ENCODE measurements at regions not wholly inside any gene's neighbourhood (a gene's known extent, or its start where the extent isn't known, plus 50 kb on each side); places are given as distances from the start of the nearest gene placed in this dataset.
"Not testable (repeated sequence)": the region's sequence is repeated elsewhere in the genome, so short reads cannot be mapped to it uniquely, and the experiment has no call there.

GRCh38 chr17:21512307-21513011 is 136.3 kb downstream of the KCNJ12 start:
- DNase-seq = peak; percentile 32
- in situ Hi-C loops (cut with MboI; ENCODE audit: low pct_unique_long_range_greater_than_20kb, low sequenced_read_pairs) = no loop called here

DNA sequence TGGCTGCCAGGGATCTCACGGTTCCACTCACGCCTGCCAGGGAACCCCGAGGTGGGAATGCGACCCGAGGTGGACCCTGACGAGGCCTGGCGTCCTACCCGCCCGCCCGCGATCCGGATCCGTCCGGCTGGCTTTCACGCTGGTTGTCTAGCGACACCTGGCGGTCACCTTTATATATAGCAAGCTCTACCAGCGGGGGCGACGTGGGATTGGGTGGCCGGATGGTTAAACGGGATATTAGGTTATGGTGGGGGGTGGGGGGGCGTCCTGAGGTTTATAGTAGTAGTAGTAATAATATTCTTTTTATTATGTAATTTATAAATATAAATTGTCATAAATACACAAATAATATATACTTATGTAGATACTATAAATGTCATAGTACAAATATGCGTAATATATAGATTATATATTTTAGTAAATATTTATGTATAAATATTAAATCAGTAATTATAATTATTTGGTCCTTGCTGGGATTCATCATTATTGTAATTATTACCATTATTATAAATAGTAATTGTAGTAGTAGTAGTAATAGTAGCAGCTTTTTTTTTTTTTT is 136.9 kb downstream of the KCNJ12 start:
- peak; percentile 76 for DNase-seq
- in situ Hi-C loops (cut with MboI; ENCODE audit: low pct_unique_long_range_greater_than_20kb, low sequenced_read_pairs) = no loop called here

- DNase-seq; in situ Hi-C loops (cut with MboI; ENCODE audit: low pct_unique_long_range_greater_than_20kb, low sequenced_read_pairs): not testable (repeated sequence)
Observed at GRCh38 chr17:21514567-21514966, 138.4 kb downstream of the KCNJ12 start.

GRCh38 chr17:21517538-21518293 is 141.6 kb downstream of the KCNJ12 start:
- DNase-seq = peak; percentile 60
- in situ Hi-C loops (cut with MboI; ENCODE audit: low pct_unique_long_range_greater_than_20kb, low sequenced_read_pairs) = no loop called here

DNA sequence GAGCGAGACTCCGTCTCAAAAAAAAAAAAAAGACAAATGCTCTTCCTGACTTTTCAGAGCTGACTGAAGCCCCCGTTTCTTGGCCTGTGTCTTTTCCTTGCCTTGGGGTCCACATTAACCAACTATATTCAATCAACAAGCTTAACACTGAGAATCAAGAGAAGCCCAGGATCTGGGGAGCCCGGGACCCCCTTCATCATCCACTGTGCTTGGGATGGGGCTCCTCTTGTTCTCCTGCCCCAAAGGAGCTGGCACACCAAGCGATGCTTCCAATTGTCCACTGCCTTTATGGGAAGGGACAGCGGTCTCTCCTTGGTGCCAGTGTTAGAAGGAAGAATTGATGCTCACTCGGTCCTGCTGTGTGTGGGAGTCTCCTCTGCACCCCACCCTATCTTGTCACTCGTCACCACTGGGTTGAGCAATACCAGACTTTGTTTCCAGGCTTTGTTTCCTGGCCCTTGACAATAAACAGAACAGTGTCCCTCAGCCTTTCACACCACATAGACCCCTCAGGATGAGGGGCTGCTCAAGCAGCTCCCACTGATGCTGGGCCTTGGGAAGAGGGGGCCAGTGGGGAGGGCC is 146.7 kb downstream of the KCNJ12 start:
- DNase-seq = no peak
- in situ Hi-C loops (cut with MboI; ENCODE audit: low pct_unique_long_range_greater_than_20kb, low sequenced_read_pairs) = no loop called here

DNA sequence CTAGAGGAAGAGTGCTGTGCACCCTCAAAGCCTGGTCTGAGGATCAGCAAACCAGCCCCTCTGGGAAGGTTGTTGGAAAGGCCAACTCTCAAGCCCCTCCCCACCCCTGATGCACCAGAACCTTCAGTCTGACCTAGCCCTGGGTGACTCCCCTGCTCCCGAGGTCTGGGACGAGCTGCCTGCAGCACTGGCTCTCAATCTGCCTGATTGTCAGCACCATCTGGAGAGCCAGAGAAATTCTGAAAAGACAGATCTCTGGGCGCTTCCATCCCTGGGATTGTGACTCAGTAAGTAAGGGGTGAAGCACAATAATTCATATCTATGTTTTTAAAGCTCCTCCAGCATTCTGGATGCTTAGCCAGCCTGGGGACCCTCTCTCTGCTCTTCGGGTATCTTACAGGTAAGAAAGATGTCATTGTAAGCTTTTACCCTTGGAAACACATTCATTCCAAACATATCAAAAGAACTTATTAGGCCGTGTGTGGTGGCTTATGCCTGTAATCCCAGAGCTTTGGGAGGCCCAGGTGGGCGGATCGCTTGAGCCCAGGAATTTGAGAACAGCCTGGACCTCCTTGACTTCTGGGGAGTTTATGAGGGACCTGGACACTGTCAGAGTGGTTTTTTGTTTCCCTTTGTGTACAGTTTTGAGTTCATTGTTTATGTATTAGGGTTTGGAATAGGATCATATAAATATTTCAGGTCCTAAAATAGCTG is 147.5 kb downstream of the KCNJ12 start:
- in situ Hi-C loops (cut with MboI; ENCODE audit: low pct_unique_long_range_greater_than_20kb, low sequenced_read_pairs) = no loop called here
- no peak for DNase-seq

- no peak for DNase-seq
- in situ Hi-C loops (cut with MboI; ENCODE audit: low pct_unique_long_range_greater_than_20kb, low sequenced_read_pairs) = no loop called here
Observed at GRCh38 chr17:21524211-21524591, 148.0 kb downstream of the KCNJ12 start.

DNA sequence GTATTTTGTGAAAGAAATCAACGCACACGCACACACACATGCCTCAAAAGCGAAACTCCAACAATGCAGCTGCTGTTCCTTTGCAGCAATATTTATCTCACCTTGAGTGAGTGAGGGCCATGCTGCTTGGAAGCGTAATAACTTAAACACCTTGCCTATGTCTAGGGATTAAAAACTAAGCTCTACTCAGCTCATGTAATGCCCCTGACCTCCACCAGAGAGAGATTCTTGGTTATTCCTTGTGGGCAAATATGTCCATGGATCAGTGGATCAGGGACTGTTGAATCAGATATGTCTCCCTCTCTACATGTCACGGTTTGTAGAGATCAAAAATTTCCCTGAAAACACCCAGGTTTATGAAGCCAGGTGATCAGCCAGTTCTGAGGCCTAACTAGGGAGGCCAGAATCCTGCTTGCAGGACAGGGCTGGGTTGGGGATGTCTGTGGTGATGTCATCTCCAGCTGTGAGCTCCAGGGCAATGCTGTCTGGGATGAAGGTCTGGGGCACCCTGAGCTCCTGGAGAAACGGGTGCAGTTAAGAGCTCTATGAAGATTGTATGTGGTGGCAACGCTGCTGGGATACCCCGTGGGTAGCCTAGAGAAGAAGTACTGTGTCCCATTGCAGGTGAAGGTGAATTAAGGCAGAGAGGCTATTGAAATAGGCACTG is 149.4 kb downstream of the KCNJ12 start:
- DNase-seq = no peak
- in situ Hi-C loops (cut with MboI; ENCODE audit: low pct_unique_long_range_greater_than_20kb, low sequenced_read_pairs) = no loop called here

- in situ Hi-C loops (cut with MboI; ENCODE audit: low pct_unique_long_range_greater_than_20kb, low sequenced_read_pairs) = no loop called here
- DNase-seq = no peak
Observed at GRCh38 chr17:21528031-21528695, 152.0 kb downstream of the KCNJ12 start.

DNA sequence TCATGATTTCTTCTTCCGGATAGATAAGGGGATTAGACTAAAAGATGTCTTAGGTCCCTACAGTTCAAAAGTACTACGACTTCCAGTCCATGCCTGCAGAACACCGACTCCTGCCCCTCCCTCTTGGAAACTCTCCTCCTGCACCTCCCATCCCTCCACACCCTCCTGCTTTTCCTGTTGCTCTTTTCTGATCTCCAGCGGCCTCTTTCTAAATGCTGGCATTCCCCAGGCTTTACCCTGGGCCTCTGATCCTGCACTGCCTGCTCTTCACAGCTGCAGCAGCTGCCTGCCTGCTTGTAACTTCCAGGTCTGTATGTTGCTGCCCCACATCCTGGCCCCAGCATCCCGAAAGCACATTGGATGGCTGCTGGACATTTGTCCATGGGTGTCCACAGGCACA is 154.2 kb downstream of the KCNJ12 start:
- in situ Hi-C loops (cut with MboI; ENCODE audit: low pct_unique_long_range_greater_than_20kb, low sequenced_read_pairs) = no loop called here
- DNase-seq = no peak

GRCh38 chr17:21530841-21531240 is 154.7 kb downstream of the KCNJ12 start:
- no peak for DNase-seq
- in situ Hi-C loops (cut with MboI; ENCODE audit: low pct_unique_long_range_greater_than_20kb, low sequenced_read_pairs) = no loop called here

- in situ Hi-C loops (cut with MboI; ENCODE audit: low pct_unique_long_range_greater_than_20kb, low sequenced_read_pairs) = no loop called here
Observed at GRCh38 chr17:21532763-21533385, 156.7 kb downstream of the KCNJ12 start.

DNA sequence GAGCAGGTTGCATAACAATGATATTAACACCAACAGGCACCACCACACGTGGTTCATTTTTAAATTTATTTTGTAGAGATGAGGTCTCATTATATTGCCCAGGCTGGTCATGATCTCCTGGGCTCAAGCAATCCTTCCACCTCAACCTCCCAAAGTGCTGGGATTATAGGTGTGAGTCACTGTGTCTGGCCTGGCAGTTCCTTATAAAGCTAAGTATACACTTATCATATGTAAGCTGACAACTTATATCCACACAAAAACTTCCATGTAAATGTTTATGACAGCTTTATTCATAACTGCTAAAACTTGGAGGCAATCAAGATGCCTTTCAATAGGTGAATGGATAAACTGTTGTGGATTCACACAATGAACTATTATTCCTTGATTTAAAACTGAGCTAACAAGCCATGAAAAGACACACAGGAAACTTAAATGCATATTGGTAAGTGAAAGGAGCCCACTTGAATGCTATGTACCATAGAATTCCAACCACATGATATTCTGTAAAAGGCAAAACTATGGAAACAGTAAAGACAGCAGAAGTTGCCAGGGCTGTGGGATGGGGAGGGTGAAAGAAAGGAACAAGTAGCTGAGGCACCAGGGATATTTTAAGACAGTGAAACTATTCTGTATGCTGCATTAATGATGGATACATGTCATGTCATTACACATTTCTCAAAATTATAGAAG is 156.5 kb upstream of the KCNJ18 start:
- DNase-seq = no peak
- in situ Hi-C loops (cut with MboI; ENCODE audit: low pct_unique_long_range_greater_than_20kb, low sequenced_read_pairs) = no loop called here

More at GRCh38 chr17:21532763-21533385, 156.7 kb downstream of the KCNJ12 start:
- no peak for DNase-seq

DNA sequence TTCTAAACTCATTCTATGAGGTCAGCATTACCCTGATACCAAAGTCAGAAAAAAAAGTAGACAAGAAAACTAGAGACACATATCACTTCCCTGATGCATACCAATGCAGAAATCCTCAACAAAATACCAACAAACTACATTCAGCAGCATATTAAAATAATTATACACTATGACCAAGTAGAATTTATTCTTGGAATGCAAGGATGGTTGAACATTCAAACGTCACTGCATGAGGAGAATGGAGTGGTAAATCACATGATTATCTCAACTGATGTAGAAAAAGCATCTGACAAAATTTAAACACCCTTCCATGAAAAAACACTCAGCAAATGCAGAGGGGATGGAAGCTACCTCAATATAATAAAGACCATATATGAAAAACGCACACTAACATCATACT is 155.0 kb upstream of the KCNJ18 start:
- in situ Hi-C loops (cut with MboI; ENCODE audit: low pct_unique_long_range_greater_than_20kb, low sequenced_read_pairs) = no loop called here
- DNase-seq = no peak

- no peak for DNase-seq
- in situ Hi-C loops (cut with MboI; ENCODE audit: low pct_unique_long_range_greater_than_20kb, low sequenced_read_pairs) = no loop called here
Observed at GRCh38 chr17:21538615-21539014, 153.7 kb upstream of the KCNJ18 start.

DNA sequence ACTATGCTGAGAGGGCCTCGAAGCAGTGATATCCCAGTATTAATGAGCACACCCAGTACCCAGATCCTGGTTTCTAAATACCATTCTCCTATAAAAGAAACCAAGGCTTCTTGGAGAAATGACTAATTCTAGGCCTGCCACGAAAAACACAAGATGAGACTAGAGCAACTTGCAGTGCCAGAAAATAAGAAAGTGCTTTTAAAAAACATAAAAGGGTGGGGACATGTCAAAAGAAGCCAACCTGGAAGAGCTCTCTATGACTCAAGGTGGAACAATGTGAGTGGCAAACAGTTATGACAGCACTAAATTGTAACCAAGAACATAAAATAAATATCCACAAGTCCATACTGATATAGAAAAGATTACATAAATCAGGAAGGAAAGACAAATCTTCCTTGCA is 153.2 kb upstream of the KCNJ18 start:
- no peak for DNase-seq
- in situ Hi-C loops (cut with MboI; ENCODE audit: low pct_unique_long_range_greater_than_20kb, low sequenced_read_pairs) = no loop called here

GRCh38 chr17:21540502-21540901 is 151.8 kb upstream of the KCNJ18 start:
- in situ Hi-C loops (cut with MboI; ENCODE audit: low pct_unique_long_range_greater_than_20kb, low sequenced_read_pairs) = no loop called here
- DNase-seq = no peak

GRCh38 chr17:21542070-21542469 is 150.3 kb upstream of the KCNJ18 start:
- no peak for DNase-seq
- in situ Hi-C loops (cut with MboI; ENCODE audit: low pct_unique_long_range_greater_than_20kb, low sequenced_read_pairs) = no loop called here

Measured in KBM-7 (cell line).